ENCODE measurements at regions not wholly inside any gene's neighbourhood (a gene's known extent, or its start where the extent isn't known, plus 50 kb on each side); places are given as distances from the start of the nearest gene placed in this dataset.
"Not testable (repeated sequence)": the region's sequence is repeated elsewhere in the genome, so short reads cannot be mapped to it uniquely, and the experiment has no call there.

- no peaks in the 10 kb centered on the region for H3K36me3 Mint-ChIP-seq
- no peak overlapping the region for H3K27ac Mint-ChIP-seq
- H3K27me3 Mint-ChIP-seq (ENCODE audit: low read depth in 3 of 3): peaks cover 0 to 3% (median 0%) of the 10 kb centered on the region in 3 donors
- no peaks in the 10 kb centered on the region for H3K9me3 Mint-ChIP-seq
- H3K4me1 Mint-ChIP-seq: peaks cover 16 to 18% of the 10 kb centered on the region in 2 donors
- no peak overlapping the region for H3K4me3 Mint-ChIP-seq
- DNase-seq: no peak
Measured at GRCh38 chr20:23145281-23145700, 59.2 kb upstream of the CD93 start.

GRCh38 chr20:23144856-23145255 is 58.7 kb upstream of the CD93 start:
- DNase-seq: no peak
- Mint-ChIP-seq H3K36me3 (no peaks in the 10 kb centered on the region), H3K9me3 (no peaks in the 10 kb centered on the region), H3K27ac (no peak overlapping the region), H3K4me1 (peaks cover 16 to 18% of the 10 kb centered on the region in 2 donors), H3K4me3 (no peak overlapping the region), H3K27me3 (ENCODE audit: low read depth in 3 of 3) (peaks cover 0 to 3% (median 0%) of the 10 kb centered on the region in 3 donors)

GRCh38 chr20:23143986-23144690 is 58.0 kb upstream of the CD93 start:
- peaks cover 0 to 3% (median 0%) of the 10 kb centered on the region in 3 donors for H3K27me3 Mint-ChIP-seq (ENCODE audit: low read depth in 3 of 3)
- H3K4me1 Mint-ChIP-seq: peaks cover 16 to 18% of the 10 kb centered on the region in 2 donors
- no peaks in the 10 kb centered on the region for H3K9me3 Mint-ChIP-seq
- H3K4me3 Mint-ChIP-seq: no peak overlapping the region
- H3K27ac Mint-ChIP-seq: no peak overlapping the region
- no peak for DNase-seq
- no peaks in the 10 kb centered on the region for H3K36me3 Mint-ChIP-seq

- H3K36me3 Mint-ChIP-seq: no peaks in the 10 kb centered on the region
- no peak for DNase-seq
- H3K27me3 Mint-ChIP-seq (ENCODE audit: low read depth in 3 of 3): peaks cover 0 to 3% (median 0%) of the 10 kb centered on the region in 3 donors
- peak overlapping the region in 2 of 6 donors; percentile 2 to 44 for H3K27ac Mint-ChIP-seq
- peaks cover 16 to 18% of the 10 kb centered on the region in 2 donors for H3K4me1 Mint-ChIP-seq
- H3K9me3 Mint-ChIP-seq: no peaks in the 10 kb centered on the region
- H3K4me3 Mint-ChIP-seq: no peak overlapping the region
Measured at GRCh38 chr20:23143098-23143497, 57.0 kb upstream of the CD93 start.

GRCh38 chr20:23142162-23143050 is 56.3 kb upstream of the CD93 start:
- Mint-ChIP-seq H3K4me1 (peaks cover 16 to 18% of the 10 kb centered on the region in 2 donors), H3K9me3 (no peaks in the 10 kb centered on the region), H3K36me3 (no peaks in the 10 kb centered on the region), H3K4me3 (no peak overlapping the region), H3K27me3 (ENCODE audit: low read depth in 3 of 3) (no peaks in the 10 kb centered on the region), H3K27ac (peak overlapping the region in 1 of 6 donors; percentile 44)
- no peak for DNase-seq

GRCh38 chr20:23141450-23142161 is 55.5 kb upstream of the CD93 start:
- peaks cover 16 to 18% of the 10 kb centered on the region in 2 donors for H3K4me1 Mint-ChIP-seq
- no peaks in the 10 kb centered on the region for H3K9me3 Mint-ChIP-seq
- no peak for DNase-seq
- no peaks in the 10 kb centered on the region for H3K36me3 Mint-ChIP-seq
- no peaks in the 10 kb centered on the region for H3K27me3 Mint-ChIP-seq (ENCODE audit: low read depth in 3 of 3)
- H3K27ac Mint-ChIP-seq: no peak overlapping the region
- H3K4me3 Mint-ChIP-seq: no peak overlapping the region

GRCh38 chr20:23140991-23141390 is 54.9 kb upstream of the CD93 start:
- Mint-ChIP-seq H3K9me3 (no peaks in the 10 kb centered on the region), H3K4me3 (no peak overlapping the region), H3K27me3 (ENCODE audit: low read depth in 3 of 3) (no peaks in the 10 kb centered on the region), H3K27ac (no peak overlapping the region), H3K4me1 (peaks cover 16 to 18% of the 10 kb centered on the region in 2 donors), H3K36me3 (no peaks in the 10 kb centered on the region)
- no peak for DNase-seq

GRCh38 chr20:23139984-23140383 is 53.9 kb upstream of the CD93 start:
- not testable (repeated sequence) for H3K9me3 Mint-ChIP-seq; H3K27ac Mint-ChIP-seq; H3K27me3 Mint-ChIP-seq (ENCODE audit: low read depth in 3 of 3); H3K36me3 Mint-ChIP-seq; DNase-seq; H3K4me3 Mint-ChIP-seq
- peaks cover 16 to 18% of the 10 kb centered on the region in 2 donors for H3K4me1 Mint-ChIP-seq

GRCh38 chr20:23139524-23139923 is 53.4 kb upstream of the CD93 start:
- no peak overlapping the region for H3K27ac Mint-ChIP-seq
- H3K4me3 Mint-ChIP-seq: no peak overlapping the region
- H3K36me3 Mint-ChIP-seq: no peaks in the 10 kb centered on the region
- no peaks in the 10 kb centered on the region for H3K27me3 Mint-ChIP-seq (ENCODE audit: low read depth in 3 of 3)
- H3K4me1 Mint-ChIP-seq: peaks cover 16 to 18% of the 10 kb centered on the region in 2 donors
- DNase-seq: no peak
- H3K9me3 Mint-ChIP-seq: no peaks in the 10 kb centered on the region

- no peak overlapping the region for H3K27ac Mint-ChIP-seq
- H3K4me3 Mint-ChIP-seq: no peak overlapping the region
- no peaks in the 10 kb centered on the region for H3K36me3 Mint-ChIP-seq
- no peaks in the 10 kb centered on the region for H3K27me3 Mint-ChIP-seq (ENCODE audit: low read depth in 3 of 3)
- H3K4me1 Mint-ChIP-seq: peaks cover 16 to 18% of the 10 kb centered on the region in 2 donors
- DNase-seq: no peak
- H3K9me3 Mint-ChIP-seq: no peaks in the 10 kb centered on the region
Measured at GRCh38 chr20:23138682-23139081, 52.6 kb upstream of the CD93 start.

- no peak for DNase-seq
- Mint-ChIP-seq H3K36me3 (no peaks in the 10 kb centered on the region), H3K27ac (no peak overlapping the region), H3K4me3 (no peak overlapping the region), H3K4me1 (peaks cover 11 to 15% of the 10 kb centered on the region in 2 donors), H3K27me3 (ENCODE audit: low read depth in 3 of 3) (no peaks in the 10 kb centered on the region), H3K9me3 (no peaks in the 10 kb centered on the region)
Measured at GRCh38 chr20:23138226-23138625, 52.1 kb upstream of the CD93 start.

- Mint-ChIP-seq H3K9me3 (no peaks in the 10 kb centered on the region), H3K4me3 (no peak overlapping the region), H3K27ac (no peak overlapping the region), H3K27me3 (ENCODE audit: low read depth in 3 of 3) (no peaks in the 10 kb centered on the region), H3K36me3 (no peaks in the 10 kb centered on the region), H3K4me1 (peaks cover 2 to 4% of the 10 kb centered on the region in 2 donors)
- DNase-seq: no peak
Measured at GRCh38 chr20:23136893-23137745, 51.0 kb upstream of the CD93 start.
